Activated CD4-positive, alpha-beta memory T cell treated with anti-CD3 and anti-CD28 coated beads, Interleukin-2, amount 10 ng/mL, durations not matched to agents 7 days and 5 days (primary cell): ENCODE measurements at regions not wholly inside any gene's neighbourhood (a gene's known extent, or its start where the extent isn't known, plus 50 kb on each side); places are given as distances from the start of the nearest gene placed in this dataset.

Experiments used
- CTCF ChIA-PET: fragments of 350-600 bp; sonication (Branson Sonifier 250); formaldehyde crosslinking; loops from one replicate; lab custom pipeline; 2021; ENCODE audit warnings: antibody characterized with exemption, inconsistent platforms; lab: Charles Lee
- POLR2A ChIA-PET: fragments of 350-600 bp; sonication (Branson Sonifier 250); formaldehyde crosslinking; loops from one replicate; lab custom pipeline; 2021; ENCODE audit warnings: antibody characterized with exemption; lab: Charles Lee
- DNase-seq: peaks from one replicate; pipeline ENCODE4 v3.0.0-alpha.2; 2020
- H3K27ac Mint-ChIP-seq: one replicate; pipeline ENCODE4 v1.8.0; 2021; ENCODE audit warnings: mild to moderate bottlenecking, mixed read lengths
- H3K27me3 Mint-ChIP-seq: one replicate; pipeline ENCODE4 v1.8.0; 2021; ENCODE audit warnings: mixed read lengths
- H3K36me3 Mint-ChIP-seq: one replicate; pipeline ENCODE4 v1.8.0; 2021; ENCODE audit warnings: low read depth, mixed read lengths
- H3K4me1 Mint-ChIP-seq: one replicate; pipeline ENCODE4 v1.8.0; 2021; ENCODE audit warnings: mixed read lengths
- H3K4me3 Mint-ChIP-seq: one replicate; pipeline ENCODE4 v1.8.0; 2021; ENCODE audit warnings: mild to moderate bottlenecking, mixed read lengths
- H3K9me3 Mint-ChIP-seq: one replicate; pipeline ENCODE4 v1.8.0; 2021; ENCODE audit warnings: mixed read lengths

GRCh38 chr18:40546875-40547274 lies 1408.2 kb upstream of the PIK3C3 start:
- Mint-ChIP-seq H3K27me3 (no peaks in the 10 kb centered on the region), H3K4me3 (no peak overlapping the region), H3K27ac (no peak overlapping the region), H3K9me3 (peaks cover 6% of the 10 kb centered on the region), H3K4me1 (no peaks in the 10 kb centered on the region), H3K36me3 (no peaks in the 10 kb centered on the region)
- ChIA-PET POLR2A (no interaction called here), CTCF (no interaction called here)
- DNase-seq, result no peak

- H3K4me1 Mint-ChIP-seq, result no peaks in the 10 kb centered on the region
- CTCF ChIA-PET, result no interaction called here
- POLR2A ChIA-PET, result no interaction called here
- H3K27ac Mint-ChIP-seq, result no peak overlapping the region
- H3K4me3 Mint-ChIP-seq, result no peak overlapping the region
- no peaks in the 10 kb centered on the region for H3K27me3 Mint-ChIP-seq
- DNase-seq, result no peak
- peaks cover 6% of the 10 kb centered on the region for H3K9me3 Mint-ChIP-seq
- H3K36me3 Mint-ChIP-seq, result no peaks in the 10 kb centered on the region
Observed at GRCh38 chr18:40534723-40535122, 1420.3 kb upstream of the PIK3C3 start.

DNA sequence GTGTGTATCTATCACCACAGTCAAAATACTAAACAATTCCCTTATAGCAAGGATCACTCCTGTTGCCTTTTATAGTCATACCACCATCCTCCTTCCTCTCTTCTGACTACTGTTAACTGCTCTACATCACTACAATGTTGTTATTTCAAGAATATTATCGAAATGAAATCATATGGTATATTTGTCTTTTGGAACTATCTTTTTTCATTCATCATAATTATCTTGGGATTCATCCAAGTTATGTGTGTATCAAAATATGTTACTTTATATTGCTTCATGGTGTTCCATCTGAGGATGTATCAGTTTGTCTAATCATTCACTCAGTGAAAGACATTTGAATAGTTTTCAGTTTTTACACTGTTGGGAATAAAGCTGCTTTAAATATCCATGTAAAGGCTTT lies 1423.0 kb upstream of the PIK3C3 start:
- no peak for DNase-seq
- Mint-ChIP-seq H3K27me3 (no peaks in the 10 kb centered on the region), H3K36me3 (no peaks in the 10 kb centered on the region), H3K4me3 (no peak overlapping the region), H3K9me3 (peaks cover 2% of the 10 kb centered on the region), H3K27ac (no peak overlapping the region), H3K4me1 (no peaks in the 10 kb centered on the region)
- ChIA-PET POLR2A (no interaction called here), CTCF (no interaction called here)

DNA sequence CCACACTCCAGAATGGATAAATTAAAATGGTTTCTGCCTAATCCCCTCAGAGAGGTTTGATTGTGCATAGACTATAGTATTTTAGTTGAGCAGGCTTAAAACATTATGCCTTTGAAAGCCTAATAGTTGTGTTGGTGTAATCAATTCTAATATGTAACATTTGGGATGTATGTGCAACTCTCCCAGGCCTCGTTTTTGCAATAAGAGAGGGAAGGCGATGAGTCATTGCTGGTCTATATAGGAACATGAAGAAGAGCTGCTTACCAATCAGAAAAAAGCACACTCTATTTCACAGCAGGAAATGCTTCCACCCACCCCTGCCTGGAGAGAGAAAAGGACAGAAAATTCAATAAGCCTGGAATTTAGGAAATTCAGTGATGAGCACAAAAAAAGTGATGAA lies 1424.0 kb upstream of the PIK3C3 start:
- H3K4me3 Mint-ChIP-seq, result no peak overlapping the region
- H3K9me3 Mint-ChIP-seq, result peaks cover 2% of the 10 kb centered on the region
- CTCF ChIA-PET, result no interaction called here
- POLR2A ChIA-PET, result no interaction called here
- H3K36me3 Mint-ChIP-seq, result no peaks in the 10 kb centered on the region
- no peak overlapping the region for H3K27ac Mint-ChIP-seq
- H3K4me1 Mint-ChIP-seq, result no peaks in the 10 kb centered on the region
- no peaks in the 10 kb centered on the region for H3K27me3 Mint-ChIP-seq
- no peak for DNase-seq

- H3K9me3 Mint-ChIP-seq, result peaks cover 2% of the 10 kb centered on the region
- ChIA-PET POLR2A (no interaction called here), CTCF (no interaction called here)
Observed at GRCh38 chr18:40529478-40529877, 1425.6 kb upstream of the PIK3C3 start.

DNA sequence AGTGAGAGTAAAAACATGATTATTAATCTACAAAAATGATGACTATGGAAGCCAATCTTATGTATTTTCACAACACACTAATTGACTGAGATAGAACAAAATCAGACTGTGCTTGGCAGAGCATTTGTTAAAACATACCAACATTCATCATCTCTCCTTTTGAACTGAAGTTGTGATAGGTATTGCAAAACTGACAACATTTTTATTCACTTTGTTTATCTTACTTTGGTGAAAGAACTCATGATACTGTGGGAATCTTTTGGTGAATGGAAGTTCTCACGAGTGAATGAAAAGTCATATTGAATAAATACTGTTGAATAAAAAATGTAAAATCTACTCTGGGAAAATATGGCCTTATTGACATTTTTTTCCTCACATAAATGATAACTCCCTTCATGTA lies 1430.2 kb upstream of the PIK3C3 start:
- H3K27ac Mint-ChIP-seq, result no peak overlapping the region

More at GRCh38 chr18:40529478-40529877, 1425.6 kb upstream of the PIK3C3 start:
- Mint-ChIP-seq H3K27ac (no peak overlapping the region), H3K4me1 (no peaks in the 10 kb centered on the region), H3K27me3 (no peaks in the 10 kb centered on the region), H3K36me3 (no peaks in the 10 kb centered on the region), H3K4me3 (no peak overlapping the region)
- no peak for DNase-seq

DNA sequence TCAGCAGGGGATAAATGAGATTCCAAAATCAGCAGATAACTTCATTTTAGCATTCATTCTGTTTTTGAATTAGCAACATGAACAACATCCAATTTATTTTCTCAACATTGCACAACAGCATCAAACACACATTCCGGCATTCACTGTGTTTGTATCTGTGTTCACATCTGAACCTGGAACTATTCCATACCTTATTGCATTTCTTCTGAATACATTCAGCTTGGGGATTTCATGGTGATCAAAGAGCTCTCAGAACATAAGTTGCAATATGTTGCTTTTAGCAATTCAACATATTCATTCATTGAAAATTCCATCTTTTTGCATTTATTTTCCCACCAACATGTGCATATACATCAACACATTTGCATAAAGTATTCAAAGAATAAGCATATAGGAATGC lies 1431.7 kb upstream of the PIK3C3 start:
- Mint-ChIP-seq H3K27me3 (no peaks in the 10 kb centered on the region), H3K36me3 (no peaks in the 10 kb centered on the region), H3K9me3 (peaks cover 3% of the 10 kb centered on the region), H3K4me3 (no peak overlapping the region), H3K27ac (no peak overlapping the region), H3K4me1 (no peaks in the 10 kb centered on the region)
- ChIA-PET CTCF (no interaction called here), POLR2A (no interaction called here)
- DNase-seq, result no peak

More for the DNA sequence above, 1430.2 kb upstream of the PIK3C3 start:
- H3K4me1 Mint-ChIP-seq, result no peaks in the 10 kb centered on the region
- no peaks in the 10 kb centered on the region for H3K27me3 Mint-ChIP-seq
- H3K36me3 Mint-ChIP-seq, result no peaks in the 10 kb centered on the region
- peaks cover 3% of the 10 kb centered on the region for H3K9me3 Mint-ChIP-seq
- no peak overlapping the region for H3K4me3 Mint-ChIP-seq
- ChIA-PET CTCF (no interaction called here), POLR2A (no interaction called here)
- no peak for DNase-seq

GRCh38 chr18:40501026-40501425 lies 1454.0 kb upstream of the PIK3C3 start:
- POLR2A ChIA-PET, result no interaction called here

DNA sequence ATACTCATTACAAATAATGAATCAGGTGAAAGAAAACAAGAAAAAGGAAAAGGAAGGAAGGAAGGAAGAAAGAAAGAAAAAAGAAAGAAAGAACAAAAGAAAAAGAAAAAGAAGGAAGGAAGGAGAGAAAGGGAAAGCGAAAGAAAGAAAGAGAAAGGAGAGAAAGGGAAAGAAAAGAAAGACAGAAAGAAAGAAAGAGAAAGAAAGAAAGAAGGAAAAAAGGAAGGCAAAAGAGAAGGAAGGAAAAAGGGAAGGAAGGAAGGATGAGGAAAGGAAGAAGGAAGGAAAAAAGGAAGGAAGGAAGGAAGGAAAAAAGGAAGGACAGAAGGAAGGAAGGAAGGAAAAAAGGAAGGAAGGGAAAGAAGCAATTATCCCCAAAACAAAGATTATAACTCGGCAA lies 1460.4 kb upstream of the PIK3C3 start:
- no peak for DNase-seq
- H3K36me3 Mint-ChIP-seq, result no peaks in the 10 kb centered on the region
- no peaks in the 10 kb centered on the region for H3K4me1 Mint-ChIP-seq
- peaks cover 10% of the 10 kb centered on the region for H3K9me3 Mint-ChIP-seq
- no peak overlapping the region for H3K27ac Mint-ChIP-seq
- H3K27me3 Mint-ChIP-seq, result no peaks in the 10 kb centered on the region
- CTCF ChIA-PET, result no interaction called here
- POLR2A ChIA-PET, result no interaction called here
- H3K4me3 Mint-ChIP-seq, result no peak overlapping the region

More at GRCh38 chr18:40501026-40501425, 1454.0 kb upstream of the PIK3C3 start:
- DNase-seq, result no peak
- Mint-ChIP-seq H3K9me3 (peaks cover 8% of the 10 kb centered on the region), H3K27ac (no peak overlapping the region), H3K27me3 (no peaks in the 10 kb centered on the region), H3K4me3 (no peak overlapping the region), H3K36me3 (no peaks in the 10 kb centered on the region), H3K4me1 (no peaks in the 10 kb centered on the region)
- CTCF ChIA-PET, result no interaction called here

DNA sequence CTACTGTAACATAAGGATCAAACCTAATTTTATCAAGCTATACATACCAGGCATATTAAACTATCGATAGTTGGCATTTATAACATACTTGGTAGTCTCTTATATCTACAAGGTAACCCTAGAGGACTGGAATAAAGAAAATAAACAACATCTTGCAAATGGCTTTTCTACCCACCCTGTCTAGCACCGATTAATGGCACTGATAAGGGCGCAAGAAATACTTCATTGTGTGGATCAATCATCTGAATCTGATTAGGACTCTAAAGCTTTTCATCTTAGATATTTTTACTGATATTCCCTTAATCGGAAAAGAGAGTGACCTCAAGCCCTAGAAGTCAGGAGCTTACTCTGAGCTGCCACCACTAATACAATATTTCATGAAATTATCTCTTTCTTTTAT lies 1461.7 kb upstream of the PIK3C3 start:
- Mint-ChIP-seq H3K9me3 (peaks cover 10% of the 10 kb centered on the region), H3K36me3 (no peaks in the 10 kb centered on the region), H3K27ac (no peak overlapping the region), H3K4me1 (no peaks in the 10 kb centered on the region), H3K27me3 (no peaks in the 10 kb centered on the region), H3K4me3 (no peak overlapping the region)
- CTCF ChIA-PET, result no interaction called here
- POLR2A ChIA-PET, result no interaction called here
- DNase-seq, result no peak

GRCh38 chr18:40489301-40489700 lies 1465.7 kb upstream of the PIK3C3 start:
- H3K4me1 Mint-ChIP-seq, result no peaks in the 10 kb centered on the region
- H3K4me3 Mint-ChIP-seq, result no peak overlapping the region
- H3K9me3 Mint-ChIP-seq, result peaks cover 6% of the 10 kb centered on the region
- H3K27ac Mint-ChIP-seq, result no peak overlapping the region
- CTCF ChIA-PET, result no interaction called here
- DNase-seq, result no peak
- no peaks in the 10 kb centered on the region for H3K36me3 Mint-ChIP-seq
- POLR2A ChIA-PET, result no interaction called here
- no peaks in the 10 kb centered on the region for H3K27me3 Mint-ChIP-seq

GRCh38 chr18:40485318-40485717 lies 1469.7 kb upstream of the PIK3C3 start:
- no peaks in the 10 kb centered on the region for H3K4me1 Mint-ChIP-seq
- POLR2A ChIA-PET, result no interaction called here
- H3K27me3 Mint-ChIP-seq, result no peaks in the 10 kb centered on the region
- H3K27ac Mint-ChIP-seq, result no peak overlapping the region
- CTCF ChIA-PET, result no interaction called here
- no peak overlapping the region for H3K4me3 Mint-ChIP-seq
- no peaks in the 10 kb centered on the region for H3K36me3 Mint-ChIP-seq
- DNase-seq, result no peak
- H3K9me3 Mint-ChIP-seq, result peaks cover 5% of the 10 kb centered on the region

DNA sequence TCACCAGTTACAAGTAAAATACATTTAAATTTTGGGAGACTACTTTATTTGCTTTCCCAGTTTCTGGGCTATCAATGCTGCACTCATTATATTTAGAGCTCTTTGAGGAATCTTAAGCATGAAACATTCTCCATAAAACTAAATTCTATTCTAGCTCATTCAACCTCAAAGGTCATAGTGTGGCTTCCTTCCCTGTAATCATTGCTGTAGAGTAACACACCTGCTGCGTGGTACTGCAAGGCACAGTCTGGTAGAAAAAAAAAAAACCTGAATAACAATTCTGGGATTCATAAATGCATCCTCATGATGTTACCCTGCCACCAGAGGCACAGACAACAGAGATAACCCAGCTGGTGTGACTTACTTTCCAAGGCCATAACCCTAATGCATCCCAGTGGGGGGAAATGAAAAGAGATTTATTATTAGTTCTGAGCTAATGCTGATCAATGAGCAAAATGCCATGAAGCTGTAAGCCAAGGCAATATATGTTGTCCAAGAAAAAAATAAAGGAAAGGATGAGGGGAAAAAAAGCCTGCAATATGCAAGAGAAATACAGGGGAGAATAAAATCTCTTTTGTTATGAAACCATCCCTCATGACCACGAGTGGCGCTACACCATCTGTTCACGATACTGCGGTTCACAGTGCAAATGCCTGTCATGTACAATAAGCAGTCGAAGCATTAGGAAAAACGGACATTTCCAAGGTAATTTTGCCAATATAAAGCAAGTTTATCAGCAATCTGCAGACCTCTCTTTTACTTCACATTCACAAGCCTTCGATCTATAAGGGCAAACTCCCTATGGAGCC lies 1481.6 kb upstream of the PIK3C3 start:
- no peaks in the 10 kb centered on the region for H3K36me3 Mint-ChIP-seq
- no peak for DNase-seq
- CTCF ChIA-PET, result no interaction called here
- H3K4me1 Mint-ChIP-seq, result no peaks in the 10 kb centered on the region
- no peaks in the 10 kb centered on the region for H3K27me3 Mint-ChIP-seq
- no peak overlapping the region for H3K4me3 Mint-ChIP-seq
- POLR2A ChIA-PET, result no interaction called here
- H3K9me3 Mint-ChIP-seq, result peaks cover 12% of the 10 kb centered on the region
- H3K27ac Mint-ChIP-seq, result no peak overlapping the region

- DNase-seq, result no peak
- Mint-ChIP-seq H3K9me3 (peaks cover 10% of the 10 kb centered on the region), H3K27me3 (no peaks in the 10 kb centered on the region), H3K27ac (no peak overlapping the region), H3K36me3 (no peaks in the 10 kb centered on the region), H3K4me1 (no peaks in the 10 kb centered on the region), H3K4me3 (no peak overlapping the region)
- ChIA-PET POLR2A (no interaction called here), CTCF (no interaction called here)
Observed at GRCh38 chr18:40470723-40471122, 1484.3 kb upstream of the PIK3C3 start.
